ENCODE measurements at regions not wholly inside any gene's neighbourhood (a gene's known extent, or its start where the extent isn't known, plus 50 kb on each side); places are given as distances from the start of the nearest gene placed in this dataset.

GRCh38 chr3:176969066-176969465, 228.2 kb downstream of the TBL1XR1 start:
- no peak overlapping the region for H3K9ac ChIP-seq (ENCODE audit: low read length)
- no peak overlapping the region for H3K27ac ChIP-seq (ENCODE audit: low read depth, low read length)
- H3K36me3 ChIP-seq (ENCODE audit: control insufficient read depth, insufficient read depth, low read length) = no peaks in the 10 kb centered on the region
- H3K4me3 ChIP-seq (ENCODE audit: low read length) = no peak overlapping the region
- no peaks in the 10 kb centered on the region for H3K4me1 ChIP-seq (ENCODE audit: control insufficient read depth, insufficient read depth, low read length)
- H3K27me3 ChIP-seq (ENCODE audit: control insufficient read depth, insufficient read depth, low read length) = no peaks in the 10 kb centered on the region

GRCh38 chr3:176968631-176969030, 228.7 kb downstream of the TBL1XR1 start:
- H3K4me1 ChIP-seq (ENCODE audit: control insufficient read depth, insufficient read depth, low read length) = no peaks in the 10 kb centered on the region
- H3K4me3 ChIP-seq (ENCODE audit: low read length) = no peak overlapping the region
- no peak overlapping the region for H3K27ac ChIP-seq (ENCODE audit: low read depth, low read length)
- no peaks in the 10 kb centered on the region for H3K36me3 ChIP-seq (ENCODE audit: control insufficient read depth, insufficient read depth, low read length)
- H3K9ac ChIP-seq (ENCODE audit: low read length) = no peak overlapping the region
- no peaks in the 10 kb centered on the region for H3K27me3 ChIP-seq (ENCODE audit: control insufficient read depth, insufficient read depth, low read length)

- Histone ChIP-seq H3K27ac (ENCODE audit: low read depth, low read length) (no peak overlapping the region), H3K36me3 (ENCODE audit: control insufficient read depth, insufficient read depth, low read length) (no peaks in the 10 kb centered on the region), H3K4me1 (ENCODE audit: control insufficient read depth, insufficient read depth, low read length) (no peaks in the 10 kb centered on the region), H3K27me3 (ENCODE audit: control insufficient read depth, insufficient read depth, low read length) (no peaks in the 10 kb centered on the region), H3K9ac (ENCODE audit: low read length) (no peak overlapping the region), H3K4me3 (ENCODE audit: low read length) (no peak overlapping the region)
These were observed 229.8 kb downstream of the TBL1XR1 start for GRCh38 chr3:176967522-176967921.

- Histone ChIP-seq H3K36me3 (ENCODE audit: control insufficient read depth, insufficient read depth, low read length) (no peaks in the 10 kb centered on the region), H3K27ac (ENCODE audit: low read depth, low read length) (no peak overlapping the region), H3K4me3 (ENCODE audit: low read length) (no peak overlapping the region), H3K4me1 (ENCODE audit: control insufficient read depth, insufficient read depth, low read length) (no peaks in the 10 kb centered on the region), H3K27me3 (ENCODE audit: control insufficient read depth, insufficient read depth, low read length) (no peaks in the 10 kb centered on the region), H3K9ac (ENCODE audit: low read length) (no peak overlapping the region)
These were observed 232.6 kb downstream of the TBL1XR1 start for GRCh38 chr3:176964661-176965060.

GRCh38 chr3:176961916-176962315, 235.4 kb downstream of the TBL1XR1 start:
- no peak overlapping the region for H3K4me3 ChIP-seq (ENCODE audit: low read length)

GRCh38 chr3:176959867-176960266, 237.4 kb downstream of the TBL1XR1 start:
- no peaks in the 10 kb centered on the region for H3K36me3 ChIP-seq (ENCODE audit: control insufficient read depth, insufficient read depth, low read length)
- no peak overlapping the region for H3K27ac ChIP-seq (ENCODE audit: low read depth, low read length)
- no peaks in the 10 kb centered on the region for H3K4me1 ChIP-seq (ENCODE audit: control insufficient read depth, insufficient read depth, low read length)
- H3K27me3 ChIP-seq (ENCODE audit: control insufficient read depth, insufficient read depth, low read length) = no peaks in the 10 kb centered on the region
- H3K9ac ChIP-seq (ENCODE audit: low read length) = no peak overlapping the region
- H3K4me3 ChIP-seq (ENCODE audit: low read length) = no peak overlapping the region

More at GRCh38 chr3:176961916-176962315, 235.4 kb downstream of the TBL1XR1 start:
- Histone ChIP-seq H3K27ac (ENCODE audit: low read depth, low read length) (no peak overlapping the region), H3K9ac (ENCODE audit: low read length) (no peak overlapping the region), H3K27me3 (ENCODE audit: control insufficient read depth, insufficient read depth, low read length) (no peaks in the 10 kb centered on the region), H3K36me3 (ENCODE audit: control insufficient read depth, insufficient read depth, low read length) (no peaks in the 10 kb centered on the region), H3K4me1 (ENCODE audit: control insufficient read depth, insufficient read depth, low read length) (no peaks in the 10 kb centered on the region)

- Histone ChIP-seq H3K36me3 (ENCODE audit: control insufficient read depth, insufficient read depth, low read length) (no peaks in the 10 kb centered on the region), H3K4me1 (ENCODE audit: control insufficient read depth, insufficient read depth, low read length) (peaks cover 3% of the 10 kb centered on the region), H3K4me3 (ENCODE audit: low read length) (no peak overlapping the region), H3K27me3 (ENCODE audit: control insufficient read depth, insufficient read depth, low read length) (no peaks in the 10 kb centered on the region), H3K9ac (ENCODE audit: low read length) (no peak overlapping the region), H3K27ac (ENCODE audit: low read depth, low read length) (no peak overlapping the region)
These were observed 238.7 kb downstream of the TBL1XR1 start for GRCh38 chr3:176958560-176958959.

GRCh38 chr3:176954517-176954916, 242.8 kb downstream of the TBL1XR1 start:
- Histone ChIP-seq H3K4me3 (ENCODE audit: low read length) (no peak overlapping the region), H3K36me3 (ENCODE audit: control insufficient read depth, insufficient read depth, low read length) (no peaks in the 10 kb centered on the region), H3K4me1 (ENCODE audit: control insufficient read depth, insufficient read depth, low read length) (peaks cover 3% of the 10 kb centered on the region), H3K27ac (ENCODE audit: low read depth, low read length) (no peak overlapping the region), H3K27me3 (ENCODE audit: control insufficient read depth, insufficient read depth, low read length) (no peaks in the 10 kb centered on the region), H3K9ac (ENCODE audit: low read length) (no peak overlapping the region)

- Histone ChIP-seq H3K36me3 (ENCODE audit: control insufficient read depth, insufficient read depth, low read length) (no peaks in the 10 kb centered on the region), H3K4me1 (ENCODE audit: control insufficient read depth, insufficient read depth, low read length) (peaks cover 3% of the 10 kb centered on the region), H3K4me3 (ENCODE audit: low read length) (no peak overlapping the region), H3K9ac (ENCODE audit: low read length) (no peak overlapping the region), H3K27me3 (ENCODE audit: control insufficient read depth, insufficient read depth, low read length) (no peaks in the 10 kb centered on the region), H3K27ac (ENCODE audit: low read depth, low read length) (no peak overlapping the region)
These were observed 243.9 kb downstream of the TBL1XR1 start for GRCh38 chr3:176953106-176954060.

GRCh38 chr3:176951586-176952292, 245.5 kb downstream of the TBL1XR1 start:
- H3K27me3 ChIP-seq (ENCODE audit: control insufficient read depth, insufficient read depth, low read length) = no peaks in the 10 kb centered on the region
- H3K27ac ChIP-seq (ENCODE audit: low read depth, low read length) = no peak overlapping the region
- H3K36me3 ChIP-seq (ENCODE audit: control insufficient read depth, insufficient read depth, low read length) = no peaks in the 10 kb centered on the region
- H3K4me1 ChIP-seq (ENCODE audit: control insufficient read depth, insufficient read depth, low read length) = peaks cover 3% of the 10 kb centered on the region
- H3K4me3 ChIP-seq (ENCODE audit: low read length) = no peak overlapping the region
- no peak overlapping the region for H3K9ac ChIP-seq (ENCODE audit: low read length)

- no peak overlapping the region for H3K27ac ChIP-seq (ENCODE audit: low read depth, low read length)
- no peak overlapping the region for H3K9ac ChIP-seq (ENCODE audit: low read length)
- H3K27me3 ChIP-seq (ENCODE audit: control insufficient read depth, insufficient read depth, low read length) = no peaks in the 10 kb centered on the region
- H3K4me3 ChIP-seq (ENCODE audit: low read length) = no peak overlapping the region
- peaks cover 3% of the 10 kb centered on the region for H3K4me1 ChIP-seq (ENCODE audit: control insufficient read depth, insufficient read depth, low read length)
- no peaks in the 10 kb centered on the region for H3K36me3 ChIP-seq (ENCODE audit: control insufficient read depth, insufficient read depth, low read length)
These were observed 246.1 kb downstream of the TBL1XR1 start for GRCh38 chr3:176951144-176951543.

GRCh38 chr3:176950743-176951142, 246.5 kb downstream of the TBL1XR1 start:
- Histone ChIP-seq H3K9ac (ENCODE audit: low read length) (no peak overlapping the region), H3K4me1 (ENCODE audit: control insufficient read depth, insufficient read depth, low read length) (peaks cover 3% of the 10 kb centered on the region), H3K27me3 (ENCODE audit: control insufficient read depth, insufficient read depth, low read length) (no peaks in the 10 kb centered on the region), H3K4me3 (ENCODE audit: low read length) (no peak overlapping the region), H3K27ac (ENCODE audit: low read depth, low read length) (no peak overlapping the region), H3K36me3 (ENCODE audit: control insufficient read depth, insufficient read depth, low read length) (no peaks in the 10 kb centered on the region)

All from rectal smooth muscle tissue (tissue), 1 donor.